HK-2 (cell line): ENCODE measurements at regions not wholly inside any gene's neighbourhood (a gene's known extent, or its start where the extent isn't known, plus 50 kb on each side); places are given as distances from the start of the nearest gene placed in this dataset.
"Not testable (repeated sequence)": the region's sequence is repeated elsewhere in the genome, so short reads cannot be mapped to it uniquely, and the experiment has no call there.

Experiments
- DNase-seq: peaks from one replicate; pipeline ENCODE4 v3.0.0-alpha.2; 2018; ENCODE audit not compliant: unreplicated experiment

DNA sequence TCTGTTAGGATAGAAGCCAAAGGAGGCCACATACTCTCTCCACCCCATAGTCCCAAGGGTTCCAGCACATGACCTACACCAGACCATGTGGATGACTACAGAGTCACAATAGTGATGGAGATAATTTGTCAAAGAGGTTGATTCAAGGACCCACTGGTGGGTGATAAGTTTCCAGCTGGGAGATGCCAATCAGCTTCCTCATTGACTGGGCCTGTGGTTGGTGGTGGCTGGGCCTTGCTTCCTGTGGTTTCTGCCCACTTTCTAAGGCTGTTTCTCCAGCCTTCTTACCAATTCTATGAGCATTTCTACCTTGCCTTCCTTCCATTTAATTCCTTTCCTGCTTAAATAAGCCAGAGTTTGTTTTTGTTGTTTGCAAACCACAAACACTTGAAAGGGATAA lies 95.5 kb upstream of the CPEB2 start:
- peak; percentile 24 for DNase-seq

DNA sequence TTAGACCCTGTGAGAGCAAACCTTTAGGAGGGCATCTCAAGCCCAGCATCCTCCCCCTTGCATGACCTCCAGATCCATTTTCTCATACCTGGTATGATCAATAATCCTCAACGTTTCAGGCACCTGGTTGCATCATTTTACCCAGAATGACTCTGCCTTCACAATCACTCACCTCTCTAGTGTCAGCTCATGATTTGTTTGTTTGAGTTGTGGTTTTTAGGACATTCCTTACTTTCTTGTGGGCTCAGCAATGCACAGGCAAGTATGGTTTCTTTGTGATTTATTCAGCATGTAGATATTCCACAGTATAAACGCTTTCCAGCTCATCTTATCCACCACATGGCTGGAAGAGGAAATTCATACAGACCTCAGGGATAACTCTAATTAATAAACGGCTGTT lies 93.6 kb upstream of the CPEB2 start:
- DNase-seq = peak; percentile 9

DNA sequence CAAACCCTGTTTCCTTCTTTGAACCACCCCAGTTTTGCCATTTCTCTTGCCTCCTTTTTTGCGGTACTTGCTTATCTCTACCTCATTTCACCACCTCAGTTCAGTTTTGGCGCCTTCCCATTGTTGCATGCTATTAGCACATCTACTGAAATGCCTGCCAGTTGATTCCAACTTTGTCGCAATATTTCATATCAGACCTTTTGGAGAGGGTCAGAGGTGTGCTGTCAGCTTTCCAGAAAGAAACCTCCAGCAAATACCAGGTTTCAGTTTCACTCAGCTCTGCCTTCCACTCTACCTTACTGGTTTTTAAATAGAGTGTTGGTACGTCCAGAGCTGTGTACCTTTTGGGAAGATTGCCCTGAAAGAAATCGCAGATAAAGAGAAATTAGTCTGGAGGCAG lies 91.9 kb upstream of the CPEB2 start:
- no peak for DNase-seq

DNA sequence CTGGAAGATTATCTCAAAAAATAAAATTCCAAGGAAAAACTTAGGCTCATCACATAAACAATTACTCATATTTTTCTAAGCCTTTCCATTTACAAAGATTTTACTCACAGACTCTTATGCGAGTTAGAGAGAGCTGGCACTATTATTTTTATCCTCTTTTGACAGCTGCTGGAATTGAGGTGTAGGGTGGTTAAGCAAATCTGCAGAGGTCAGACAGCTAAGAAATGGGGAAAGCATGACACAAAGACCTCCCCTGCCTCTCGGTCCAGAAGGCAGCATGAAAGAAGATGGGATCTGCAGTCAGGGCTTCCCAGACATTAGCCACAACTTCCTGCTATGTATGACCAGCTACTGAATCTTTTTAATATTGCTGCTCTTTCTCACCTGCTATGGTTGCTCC lies 89.9 kb upstream of the CPEB2 start:
- DNase-seq = no peak

DNA sequence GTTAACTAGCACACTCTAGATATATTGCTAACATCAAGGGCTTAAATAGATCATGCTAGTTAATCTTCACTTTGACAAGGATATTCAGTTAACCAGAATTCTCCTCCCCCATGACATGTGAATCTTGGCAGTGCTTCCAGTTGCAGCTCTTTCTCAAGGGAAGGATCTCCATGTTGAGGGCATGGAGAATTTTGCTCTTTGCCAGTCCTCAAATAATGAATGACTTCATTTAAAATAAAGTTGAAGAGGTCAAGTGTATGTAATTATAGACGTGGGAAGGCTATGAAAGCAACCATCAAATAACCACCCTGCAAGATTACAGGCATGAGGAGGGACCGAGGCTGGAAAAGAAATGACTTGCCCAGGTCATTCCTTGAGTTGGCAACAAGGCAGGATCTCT lies 87.3 kb upstream of the CPEB2 start:
- no peak for DNase-seq

DNA sequence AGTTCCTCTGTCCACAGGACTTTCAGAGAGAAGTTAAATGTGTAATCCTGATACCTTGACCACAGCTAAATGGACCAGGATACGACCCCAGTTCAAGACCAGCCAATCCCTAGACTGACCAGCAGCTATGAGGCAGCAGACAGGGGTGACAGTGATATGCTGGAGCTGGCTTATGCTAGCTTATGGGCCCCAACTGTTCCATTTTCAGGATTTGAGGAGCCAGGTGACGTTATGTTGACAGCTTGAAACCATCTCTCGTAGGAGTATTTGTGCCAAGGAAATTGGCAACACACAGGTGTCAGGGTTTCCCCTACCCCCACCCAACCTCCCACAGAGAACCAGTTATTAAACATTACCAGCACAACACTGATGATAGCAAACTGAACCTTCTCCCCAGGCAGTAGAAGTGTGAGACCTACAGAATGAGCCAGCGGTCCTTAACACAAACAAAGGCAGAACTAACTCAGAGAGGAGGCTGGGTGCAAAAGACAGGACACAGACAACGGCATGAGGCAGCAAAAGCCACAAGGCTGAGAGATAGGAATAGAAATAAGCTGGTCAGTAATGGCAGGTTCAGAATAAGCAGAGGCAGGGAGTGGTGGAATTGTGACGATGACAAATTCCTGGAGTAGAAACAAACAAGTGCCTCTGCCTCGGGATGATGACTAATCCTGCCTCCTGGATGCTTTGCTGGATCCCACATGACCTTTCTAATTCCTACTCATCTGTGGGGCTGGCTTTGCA lies 85.6 kb upstream of the CPEB2 start:
- peak; percentile 42 for DNase-seq

DNA sequence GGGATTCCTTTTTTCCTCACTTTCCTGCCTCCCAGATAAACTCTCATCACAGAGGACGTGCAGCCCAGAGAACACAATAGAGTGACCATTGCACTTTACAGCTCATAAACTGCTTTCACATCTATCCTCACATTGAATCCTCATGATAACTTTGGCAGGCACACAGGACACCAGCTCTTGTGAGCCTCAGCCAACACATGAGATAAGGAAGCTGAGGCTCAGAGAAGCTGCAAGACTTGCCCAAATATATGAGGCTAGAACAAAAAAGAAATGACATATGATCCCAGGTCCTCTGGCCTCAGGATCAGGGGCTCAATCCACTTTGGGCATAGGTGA lies 85.0 kb upstream of the CPEB2 start:
- no peak for DNase-seq

DNA sequence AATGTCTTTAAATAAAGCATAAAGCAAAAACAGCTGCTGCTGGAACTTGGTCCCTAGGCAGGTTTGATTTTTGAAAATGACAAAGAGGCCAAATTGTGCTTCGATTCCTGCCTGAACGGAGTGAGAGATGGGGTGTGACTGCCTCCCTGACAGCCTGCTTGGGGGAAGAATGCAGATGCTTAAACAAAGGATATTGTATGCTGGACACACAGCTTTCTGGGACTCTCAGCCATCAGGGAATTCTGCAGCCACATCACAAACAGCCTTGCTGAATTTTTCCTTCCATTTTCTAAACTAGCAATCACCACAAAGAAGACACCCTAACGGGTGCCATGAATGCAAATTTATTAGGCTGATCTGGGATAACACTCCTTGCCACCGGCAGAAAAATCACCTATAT lies 83.9 kb upstream of the CPEB2 start:
- DNase-seq = no peak

DNA sequence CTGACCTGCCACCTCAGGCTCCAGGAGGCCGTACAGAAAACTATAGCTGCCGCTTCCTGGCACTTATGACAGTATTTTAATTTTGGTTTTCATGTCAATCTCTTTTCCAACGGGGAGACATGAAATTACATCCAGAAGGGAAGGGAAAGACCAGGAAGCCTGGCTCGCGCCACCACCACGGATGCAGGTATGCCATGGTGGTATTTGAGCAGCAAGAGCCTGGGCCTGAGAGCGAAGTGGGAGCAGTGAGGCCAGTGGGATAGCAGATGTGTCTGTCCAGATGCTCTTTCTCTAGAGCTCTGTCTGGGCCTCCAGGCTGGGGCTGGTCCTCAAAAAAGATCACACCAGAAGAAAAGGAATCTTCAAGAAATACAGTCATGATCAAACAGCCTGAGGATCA lies 82.5 kb upstream of the CPEB2 start:
- DNase-seq = no peak

DNA sequence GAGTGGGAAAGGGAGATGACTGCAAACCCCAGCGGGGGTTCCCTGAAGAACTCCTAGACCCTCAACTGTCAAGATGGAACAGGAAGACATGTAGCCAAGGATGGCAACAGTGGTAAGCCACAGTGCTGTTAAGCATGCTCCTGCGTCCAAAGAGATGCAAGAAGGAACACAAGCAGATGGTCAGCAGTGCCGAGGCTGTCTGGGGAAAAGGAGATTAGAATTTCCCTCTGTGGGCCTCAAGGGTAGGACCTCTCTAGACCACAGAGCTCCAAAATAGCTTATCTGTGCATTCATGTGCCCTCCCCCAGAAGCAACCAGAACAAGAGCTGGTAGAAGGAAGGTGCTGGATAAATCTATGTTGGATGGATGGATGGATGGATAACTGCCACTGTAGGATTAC lies 82.0 kb upstream of the CPEB2 start:
- DNase-seq = no peak

DNA sequence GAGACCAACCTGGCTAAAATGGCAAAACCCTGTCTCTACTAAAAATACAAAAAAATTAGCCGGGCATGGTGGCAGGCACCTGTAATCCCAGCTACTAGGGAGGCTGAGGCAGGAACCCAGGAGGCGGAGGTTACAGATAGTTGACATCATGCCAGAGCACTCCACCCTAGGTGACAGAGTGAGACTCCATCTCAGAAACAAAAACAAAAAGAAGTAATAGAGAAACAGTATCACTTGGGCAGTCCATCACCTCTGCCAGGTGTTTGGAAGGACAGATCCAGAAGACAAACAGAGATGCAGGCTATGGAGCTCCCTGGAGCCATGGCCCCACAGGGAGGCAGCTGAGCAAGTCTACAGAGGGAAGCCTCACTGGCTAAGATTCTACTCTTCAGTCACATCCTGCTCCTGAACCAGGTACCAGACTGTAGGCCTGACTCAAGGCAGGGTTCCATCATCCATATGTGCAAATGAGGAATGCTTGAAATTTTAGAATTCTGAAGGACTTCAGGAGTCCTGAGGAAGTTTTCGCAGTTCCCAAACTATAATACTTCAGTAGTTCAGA lies 81.4 kb upstream of the CPEB2 start:
- DNase-seq = no peak

DNA sequence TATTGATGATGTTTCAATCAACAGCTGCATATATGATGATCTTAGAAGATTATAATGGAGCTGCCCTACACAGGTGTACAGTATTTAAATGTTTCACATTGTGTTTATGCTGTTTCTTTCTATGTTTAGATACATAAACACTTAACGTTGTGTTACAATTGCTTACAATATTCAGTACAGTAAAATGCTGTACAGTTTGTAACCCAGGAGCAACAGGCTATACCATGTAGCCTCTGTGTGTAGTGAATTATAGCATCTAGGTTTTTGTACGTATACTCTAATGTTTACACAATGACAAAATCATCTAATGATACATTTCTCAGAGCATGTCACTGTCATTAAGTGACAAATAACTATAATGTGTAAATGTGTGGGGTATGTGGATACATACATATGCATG lies 80.5 kb upstream of the CPEB2 start:
- DNase-seq = not testable (repeated sequence)

DNA sequence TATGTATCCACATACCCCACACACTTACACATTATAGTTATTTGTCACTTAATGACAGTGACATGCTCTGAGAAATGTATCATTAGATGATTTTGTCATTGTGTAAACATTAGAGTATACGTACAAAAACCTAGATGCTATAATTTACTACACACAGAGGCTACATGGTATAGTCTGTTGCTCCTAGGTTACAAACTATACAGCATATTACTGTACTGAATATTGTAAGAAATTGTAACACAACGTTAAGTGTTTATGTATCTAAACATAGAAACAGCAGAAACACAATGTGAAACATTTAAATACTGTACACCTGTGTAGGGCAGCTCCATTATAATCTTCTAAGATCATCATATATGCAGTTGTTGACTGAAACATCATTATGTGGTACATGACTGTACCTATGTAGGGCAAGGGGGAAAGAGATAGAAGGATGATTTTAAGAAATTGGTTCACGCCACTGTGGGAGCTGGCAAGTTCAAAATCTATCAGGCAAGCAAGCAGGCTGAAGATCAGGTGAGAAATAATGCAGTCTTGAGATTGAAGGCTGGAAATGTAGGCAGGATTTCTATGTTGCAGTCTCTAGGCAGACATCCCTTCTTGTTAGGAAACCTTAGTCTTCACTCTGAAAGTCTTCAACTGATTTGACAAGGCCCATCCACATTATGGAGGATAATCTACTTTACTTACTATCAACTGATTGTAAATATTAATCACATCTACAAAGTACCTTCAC lies 78.0 kb upstream of the CPEB2 start:
- no peak for DNase-seq

DNA sequence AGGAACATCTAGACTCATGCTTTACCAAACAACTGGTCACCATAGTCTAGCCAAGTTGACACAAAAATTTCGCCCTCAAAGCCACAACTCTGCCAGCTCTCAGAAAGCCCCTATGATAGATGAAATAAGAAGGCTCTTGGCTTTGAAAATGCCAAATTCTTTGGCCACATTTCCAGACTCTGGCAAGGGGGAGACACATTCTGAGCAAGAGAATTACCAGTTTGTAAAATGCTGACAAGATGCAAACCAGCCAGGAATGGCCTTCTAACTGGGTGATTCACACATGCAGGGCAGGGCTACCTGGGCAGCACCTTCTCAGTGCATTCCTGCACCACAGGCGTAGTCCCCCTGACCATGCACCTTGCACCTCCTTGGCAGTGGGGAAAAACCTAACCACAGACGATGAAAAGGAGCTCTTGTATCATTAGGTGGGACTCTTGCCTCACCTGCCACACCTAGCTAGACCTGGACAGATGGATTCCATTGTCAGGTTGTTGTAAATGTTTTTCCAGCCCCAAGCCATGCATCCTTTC lies 77.4 kb upstream of the CPEB2 start:
- no peak for DNase-seq

DNA sequence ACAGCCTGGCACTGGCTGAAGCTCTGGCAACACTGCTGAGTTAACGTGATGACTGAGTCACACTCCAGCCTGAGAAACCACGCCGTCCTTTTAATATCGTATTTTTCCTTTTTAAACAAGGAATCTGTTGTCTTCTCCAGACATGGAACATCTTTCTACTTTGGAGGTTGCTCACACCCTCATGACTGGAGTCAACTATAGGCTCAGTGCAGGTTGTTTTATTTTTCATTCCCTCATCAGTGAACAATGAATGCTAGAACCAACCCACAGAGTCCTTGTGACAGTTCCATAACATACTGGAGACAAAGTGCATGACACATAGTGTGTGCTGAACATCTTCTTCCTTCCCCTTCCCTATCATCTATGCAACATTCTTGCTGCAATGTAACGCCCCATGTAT lies 76.8 kb upstream of the CPEB2 start:
- no peak for DNase-seq

DNA sequence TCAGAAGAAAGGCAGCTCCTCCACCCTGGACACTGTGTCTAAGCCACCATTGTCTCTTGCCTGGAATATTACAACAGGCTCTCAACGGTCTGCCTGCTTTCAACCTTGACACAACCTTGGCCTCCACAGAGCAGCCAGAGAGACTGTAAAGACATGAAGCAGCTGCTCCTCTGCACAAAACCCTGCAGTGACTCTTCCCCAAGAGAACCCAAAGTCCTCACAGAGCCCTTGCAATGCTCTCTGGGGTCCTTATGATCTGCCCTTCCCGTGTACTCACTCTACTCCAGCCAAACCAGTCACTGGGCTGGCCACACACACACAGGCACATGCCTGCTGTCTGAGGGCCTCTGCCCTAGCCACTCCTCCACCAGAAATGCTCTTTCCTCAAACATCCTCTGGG lies 75.9 kb upstream of the CPEB2 start:
- no peak for DNase-seq

DNA sequence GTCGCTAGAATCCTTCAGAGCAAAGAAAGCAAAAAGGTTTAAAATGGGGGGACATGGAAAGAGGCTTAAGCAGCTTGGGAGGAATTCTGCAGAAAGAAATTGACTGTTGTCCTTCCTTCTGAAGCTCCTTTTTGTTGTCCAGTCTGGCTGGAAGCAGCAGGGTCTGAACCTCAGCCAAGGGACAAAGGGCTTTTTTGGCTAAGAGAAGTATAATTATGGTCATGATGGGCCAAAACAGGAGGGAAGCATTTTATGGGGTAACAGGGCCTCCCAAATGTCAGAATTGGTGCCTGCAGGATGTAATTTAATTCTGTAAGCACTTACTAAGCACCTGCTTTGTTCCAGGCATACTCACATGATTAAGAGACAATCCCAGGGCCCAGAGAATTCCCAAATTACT lies 74.2 kb upstream of the CPEB2 start:
- DNase-seq = no peak

DNA sequence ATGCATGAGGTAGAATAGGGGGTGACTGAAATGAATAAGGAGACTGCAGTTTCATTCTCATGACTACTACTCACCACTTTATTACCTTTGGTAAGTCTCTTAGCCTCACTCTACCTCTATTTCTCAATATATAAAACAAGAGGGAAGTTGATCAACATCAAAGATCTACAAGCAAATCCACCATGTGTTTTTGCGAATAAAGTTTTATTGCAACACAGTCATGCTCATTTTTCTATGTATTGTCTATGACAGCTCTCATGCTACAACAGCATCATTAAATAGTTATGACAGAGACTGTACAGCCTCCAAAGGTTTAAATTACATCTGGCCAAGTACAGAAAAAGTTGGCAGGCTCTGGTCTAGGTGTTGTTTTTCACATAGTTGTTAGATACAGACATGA lies 72.6 kb upstream of the CPEB2 start:
- no peak for DNase-seq

DNA sequence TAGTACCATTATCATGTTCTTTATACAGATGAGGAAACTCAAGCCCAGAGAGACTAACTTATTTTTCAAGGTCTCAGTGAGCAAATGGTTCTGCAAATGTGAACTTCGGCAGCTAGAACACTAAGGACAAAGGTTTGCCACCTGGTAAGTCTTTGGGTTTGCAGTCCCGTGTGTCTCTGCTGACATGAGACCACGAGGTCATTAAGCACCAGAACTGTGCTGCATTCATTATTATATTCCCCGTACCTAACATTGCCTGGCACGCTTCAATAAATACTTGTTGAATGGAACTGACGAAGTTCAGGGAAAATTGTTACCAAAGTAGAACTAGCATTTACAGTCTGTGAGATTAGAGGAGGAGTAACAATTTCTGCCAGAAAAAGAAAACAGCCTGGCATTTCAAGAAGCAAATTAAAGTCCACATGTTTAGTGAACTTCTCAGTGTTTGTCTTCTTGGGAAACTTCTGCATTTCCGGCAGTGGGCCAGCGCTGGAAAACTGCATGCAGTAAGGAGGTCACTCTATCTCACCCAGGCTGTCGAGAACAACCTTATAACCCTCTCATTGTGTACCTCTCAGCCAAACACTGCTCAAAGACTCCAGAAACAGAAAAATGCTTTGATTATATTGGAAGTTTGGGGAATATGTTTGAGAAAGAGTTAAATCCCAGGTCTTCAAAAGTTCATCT lies 67.4 kb upstream of the CPEB2 start:
- no peak for DNase-seq

DNA sequence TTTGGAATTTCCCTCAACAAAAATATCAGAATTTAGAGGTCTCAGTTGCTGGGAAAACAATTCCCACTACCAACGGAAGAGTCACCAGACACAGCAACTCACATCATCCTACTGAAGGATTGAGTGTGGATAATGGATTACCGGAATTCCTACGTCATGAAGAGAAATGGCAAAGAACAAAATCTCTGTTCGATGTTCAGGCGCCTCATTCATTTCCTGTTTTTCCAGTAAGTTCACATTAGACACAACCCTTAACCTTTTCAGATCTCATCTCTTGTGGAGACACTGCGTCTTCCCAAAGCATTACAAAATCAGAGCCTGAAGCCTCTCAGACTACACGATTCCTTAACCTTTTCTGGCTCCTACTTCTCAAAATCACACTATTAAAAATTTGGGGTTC lies 58.5 kb upstream of the CPEB2 start:
- no peak for DNase-seq

DNA sequence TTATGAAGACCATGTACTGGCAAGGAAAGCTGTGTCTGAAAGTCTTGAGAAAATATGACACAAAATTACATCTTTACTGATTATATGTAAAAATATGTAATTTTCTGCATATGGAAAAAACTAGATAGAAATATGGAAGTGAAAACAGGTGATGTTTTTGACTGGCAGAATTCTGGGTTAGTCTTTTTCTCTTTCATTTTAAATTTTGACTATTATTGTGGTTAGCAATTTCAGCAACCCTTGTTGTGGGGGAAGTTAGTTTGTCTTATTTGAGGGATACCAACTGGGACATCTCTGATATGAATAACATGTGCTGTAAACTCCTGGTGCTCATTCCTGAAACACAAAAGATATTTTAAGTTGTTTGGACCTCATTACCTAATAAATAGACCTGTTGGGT lies 49.9 kb upstream of the CPEB2 start:
- no peak for DNase-seq
